ENCODE measurements at regions not wholly inside any gene's neighbourhood (a gene's known extent, or its start where the extent isn't known, plus 50 kb on each side); places are given as distances from the start of the nearest gene placed in this dataset.

GRCh38 chr5:103411711-103412110, 150.9 kb downstream of the NUDT12 start:
- no peaks in the 10 kb centered on the region for H3K36me3 ChIP-seq
- H3K9ac ChIP-seq (ENCODE audit: low read depth in 2 of 2, low read length in 2 of 2): no peak overlapping the region
- no peak for DNase-seq
- no peaks in the 10 kb centered on the region for H3K27me3 ChIP-seq
- intact Hi-C loops (cut with DNase I): no loop called here
- no peaks in the 10 kb centered on the region for H3K9me3 ChIP-seq
- H3K27ac ChIP-seq: no peak overlapping the region
- H3K4me1 ChIP-seq: no peaks in the 10 kb centered on the region
- TF ChIP-seq CTCF (IDR thresholded peaks at IDR 0.05): no peak
- H3K4me3 ChIP-seq: no peak overlapping the region

- Histone ChIP-seq H3K4me1 (no peaks in the 10 kb centered on the region), H3K9me3 (no peaks in the 10 kb centered on the region), H3K4me3 (no peak overlapping the region), H3K9ac (ENCODE audit: low read depth in 2 of 2, low read length in 2 of 2) (no peak overlapping the region), H3K27me3 (no peaks in the 10 kb centered on the region), H3K27ac (no peak overlapping the region), H3K36me3 (no peaks in the 10 kb centered on the region)
- no peak for DNase-seq
- TF ChIP-seq CTCF (IDR thresholded peaks at IDR 0.05): no peak
- intact Hi-C loops (cut with DNase I): no loop called here
Measured at GRCh38 chr5:103410172-103410571, 151.6 kb downstream of the MACIR start.

- no peaks in the 10 kb centered on the region for H3K4me1 ChIP-seq
- no peaks in the 10 kb centered on the region for H3K27me3 ChIP-seq
- intact Hi-C loops (cut with DNase I): no loop called here
- no peaks in the 10 kb centered on the region for H3K9me3 ChIP-seq
- DNase-seq: no peak
- H3K4me3 ChIP-seq: no peak overlapping the region
- H3K36me3 ChIP-seq: no peaks in the 10 kb centered on the region
- H3K27ac ChIP-seq: no peak overlapping the region
- TF ChIP-seq CTCF (IDR thresholded peaks at IDR 0.05): no peak
- no peak overlapping the region for H3K9ac ChIP-seq (ENCODE audit: low read depth in 2 of 2, low read length in 2 of 2)
Measured at GRCh38 chr5:103409013-103409670, 150.6 kb downstream of the MACIR start.

GRCh38 chr5:103408408-103408807, 149.8 kb downstream of the MACIR start:
- intact Hi-C loops (cut with DNase I): no loop called here
- Histone ChIP-seq H3K27me3 (no peaks in the 10 kb centered on the region), H3K9ac (ENCODE audit: low read depth in 2 of 2, low read length in 2 of 2) (no peak overlapping the region), H3K4me1 (no peaks in the 10 kb centered on the region), H3K4me3 (no peak overlapping the region), H3K9me3 (no peaks in the 10 kb centered on the region), H3K27ac (no peak overlapping the region), H3K36me3 (no peaks in the 10 kb centered on the region)
- TF ChIP-seq CTCF (IDR thresholded peaks at IDR 0.05): no peak
- no peak for DNase-seq

- DNase-seq: no peak
- no peaks in the 10 kb centered on the region for H3K4me1 ChIP-seq
- no peaks in the 10 kb centered on the region for H3K36me3 ChIP-seq
- no peak for TF ChIP-seq CTCF (IDR thresholded peaks at IDR 0.05)
- H3K9ac ChIP-seq (ENCODE audit: low read depth in 2 of 2, low read length in 2 of 2): no peak overlapping the region
- H3K4me3 ChIP-seq: no peak overlapping the region
- no peaks in the 10 kb centered on the region for H3K9me3 ChIP-seq
- intact Hi-C loops (cut with DNase I): no loop called here
- H3K27me3 ChIP-seq: no peaks in the 10 kb centered on the region
- H3K27ac ChIP-seq: no peak overlapping the region
Measured at GRCh38 chr5:103407402-103407801, 148.8 kb downstream of the MACIR start.
